Erythroblast (primary cell): ENCODE measurements at regions not wholly inside any gene's neighbourhood (a gene's known extent, or its start where the extent isn't known, plus 50 kb on each side); places are given as distances from the start of the nearest gene placed in this dataset.

ENCODE experiments used
- GATA1 ChIP-seq: IDR thresholded peaks from 2 replicates; pipeline ENCODE4 v1.6.1; 2011; ENCODE audit warnings: low read depth, mild to moderate bottlenecking, control low read depth, low read length, moderate library complexity
- POLR2A ChIP-seq: IDR thresholded peaks from 2 replicates; pipeline ENCODE4 v1.6.1; 2011; ENCODE audit warnings: mild to moderate bottlenecking, low read length

- TF ChIP-seq POLR2A (no peak), GATA1 (no peak)
These were observed 81.7 kb upstream of the DPH6 start for GRCh38 chr15:35627696-35628095.
